ENCODE measurements at regions not wholly inside any gene's neighbourhood (a gene's known extent, or its start where the extent isn't known, plus 50 kb on each side); places are given as distances from the start of the nearest gene placed in this dataset.

DNA sequence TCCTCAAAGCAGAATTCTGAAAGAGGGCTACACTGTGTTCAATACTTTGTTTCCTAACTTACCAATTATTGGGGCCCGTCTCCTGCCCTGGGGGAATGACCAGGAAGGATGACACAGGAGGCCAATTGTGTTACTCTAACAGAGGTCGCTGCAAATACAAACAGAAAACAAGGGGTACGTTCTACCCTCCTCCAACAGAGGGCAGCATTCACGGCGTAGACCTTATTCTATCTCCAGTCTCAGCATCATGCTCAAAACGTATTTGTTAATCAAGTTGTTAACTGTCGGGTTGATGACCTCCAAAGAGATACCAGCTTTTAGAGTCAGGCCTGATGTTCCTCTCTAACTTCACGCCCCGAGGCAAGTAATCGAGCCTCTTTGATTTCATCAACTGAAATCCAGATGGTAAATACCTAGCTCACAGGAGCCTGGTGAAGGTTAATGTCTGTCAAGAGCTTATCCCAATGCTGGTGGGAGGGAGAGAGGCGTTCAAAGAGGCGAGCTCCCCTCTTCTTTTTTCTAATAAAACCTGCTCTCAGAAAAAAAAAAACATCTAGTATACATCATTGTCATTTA, 181.0 kb upstream of the KCNIP4 start:
- H3F3A ChIP-seq (ENCODE audit: low read depth) = no peaks in the 10 kb centered on the region
- no peaks in the 10 kb centered on the region for H3K9me3 ChIP-seq (ENCODE audit: low read depth)
- TF ChIP-seq, protein P1, sequence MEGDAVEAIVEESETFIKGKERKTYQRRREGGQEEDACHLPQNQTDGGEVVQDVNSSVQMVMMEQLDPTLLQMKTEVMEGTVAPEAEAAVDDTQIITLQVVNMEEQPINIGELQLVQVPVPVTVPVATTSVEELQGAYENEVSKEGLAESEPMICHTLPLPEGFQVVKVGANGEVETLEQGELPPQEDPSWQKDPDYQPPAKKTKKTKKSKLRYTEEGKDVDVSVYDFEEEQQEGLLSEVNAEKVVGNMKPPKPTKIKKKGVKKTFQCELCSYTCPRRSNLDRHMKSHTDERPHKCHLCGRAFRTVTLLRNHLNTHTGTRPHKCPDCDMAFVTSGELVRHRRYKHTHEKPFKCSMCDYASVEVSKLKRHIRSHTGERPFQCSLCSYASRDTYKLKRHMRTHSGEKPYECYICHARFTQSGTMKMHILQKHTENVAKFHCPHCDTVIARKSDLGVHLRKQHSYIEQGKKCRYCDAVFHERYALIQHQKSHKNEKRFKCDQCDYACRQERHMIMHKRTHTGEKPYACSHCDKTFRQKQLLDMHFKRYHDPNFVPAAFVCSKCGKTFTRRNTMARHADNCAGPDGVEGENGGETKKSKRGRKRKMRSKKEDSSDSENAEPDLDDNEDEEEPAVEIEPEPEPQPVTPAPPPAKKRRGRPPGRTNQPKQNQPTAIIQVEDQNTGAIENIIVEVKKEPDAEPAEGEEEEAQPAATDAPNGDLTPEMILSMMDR (IDR thresholded peaks at IDR 0.05) = peak; percentile 73
- TF ChIP-seq EZH2 (IDR thresholded peaks at IDR 0.05) = no peak
- no peaks in the 10 kb centered on the region for H4K20me1 ChIP-seq (ENCODE audit: low read depth)
- H3K79me2 ChIP-seq (ENCODE audit: low read depth) = no peaks in the 10 kb centered on the region
- H3K4me1 ChIP-seq = no peaks in the 10 kb centered on the region
- peak; percentile 69 for DNase-seq (ENCODE audit: low spot score)
- H3K27me3 ChIP-seq = no peaks in the 10 kb centered on the region
- Mint-ChIP-seq H3K27ac (no peak overlapping the region), H3K36me3 (no peaks in the 10 kb centered on the region), H3K4me1 (no peaks in the 10 kb centered on the region), H3K27me3 (ENCODE audit: insufficient read depth, low read depth) (no peaks in the 10 kb centered on the region), H3K9me3 (peaks cover 3% of the 10 kb centered on the region), H3K4me3 (no peak overlapping the region)
- H3K9ac ChIP-seq = no peak overlapping the region
- H3K4me3 ChIP-seq = no peak overlapping the region
- H3K4me2 ChIP-seq = no peak overlapping the region
- H2AFZ ChIP-seq (replicated peaks) = peak overlapping the region; percentile 91
- H3K27ac ChIP-seq = no peak overlapping the region
- no peaks in the 10 kb centered on the region for H3K36me3 ChIP-seq

DNA sequence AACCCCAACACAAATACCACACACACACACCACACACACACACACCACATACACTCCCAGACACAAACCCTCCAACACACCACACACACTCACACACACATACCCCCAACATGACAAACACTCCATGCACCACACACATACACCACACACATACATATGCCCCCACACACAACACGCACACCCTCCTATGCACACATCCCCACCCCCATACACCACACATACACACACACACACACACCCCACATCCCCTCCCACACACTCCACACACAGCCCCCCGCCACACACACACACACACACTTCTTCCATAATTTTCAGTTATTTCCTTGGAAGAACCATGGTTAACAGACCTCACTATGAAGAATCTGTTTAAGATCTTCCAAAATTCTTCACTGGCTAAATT, 173.5 kb upstream of the KCNIP4 start:
- H3K9me3 ChIP-seq (ENCODE audit: low read depth) = no peaks in the 10 kb centered on the region

GRCh38 chr4:22115262-22115661, 166.7 kb upstream of the KCNIP4 start:
- Mint-ChIP-seq H3K4me3 (no peak overlapping the region), H3K36me3 (no peaks in the 10 kb centered on the region), H3K4me1 (no peaks in the 10 kb centered on the region), H3K27me3 (ENCODE audit: insufficient read depth, low read depth) (no peaks in the 10 kb centered on the region), H3K9me3 (no peaks in the 10 kb centered on the region), H3K27ac (no peak overlapping the region)
- H2AFZ ChIP-seq (replicated peaks) = no peak overlapping the region
- H3K9ac ChIP-seq = no peak overlapping the region
- H3K79me2 ChIP-seq (ENCODE audit: low read depth) = no peaks in the 10 kb centered on the region
- H4K20me1 ChIP-seq (ENCODE audit: low read depth) = no peaks in the 10 kb centered on the region
- no peaks in the 10 kb centered on the region for H3K9me3 ChIP-seq (ENCODE audit: low read depth)
- H3K4me2 ChIP-seq = no peak overlapping the region
- no peaks in the 10 kb centered on the region for H3K4me1 ChIP-seq
- no peak for DNase-seq (ENCODE audit: low spot score)
- H3K27me3 ChIP-seq = no peaks in the 10 kb centered on the region
- no peaks in the 10 kb centered on the region for H3K36me3 ChIP-seq
- TF ChIP-seq EZH2 (IDR thresholded peaks at IDR 0.05) = no peak
- H3K27ac ChIP-seq = no peak overlapping the region
- H3K4me3 ChIP-seq = no peak overlapping the region
- H3F3A ChIP-seq (ENCODE audit: low read depth) = no peaks in the 10 kb centered on the region

More for the DNA sequence above, 173.5 kb upstream of the KCNIP4 start:
- Mint-ChIP-seq H3K36me3 (no peaks in the 10 kb centered on the region), H3K4me1 (no peaks in the 10 kb centered on the region), H3K9me3 (peaks cover 16% of the 10 kb centered on the region), H3K4me3 (no peak overlapping the region), H3K27ac (no peak overlapping the region), H3K27me3 (ENCODE audit: insufficient read depth, low read depth) (no peaks in the 10 kb centered on the region)
- H3K27ac ChIP-seq = no peak overlapping the region
- no peak for DNase-seq (ENCODE audit: low spot score)
- H4K20me1 ChIP-seq (ENCODE audit: low read depth) = no peaks in the 10 kb centered on the region
- H3K4me3 ChIP-seq = no peak overlapping the region
- H3K9ac ChIP-seq = no peak overlapping the region
- no peaks in the 10 kb centered on the region for H3F3A ChIP-seq (ENCODE audit: low read depth)
- H3K4me2 ChIP-seq = no peak overlapping the region
- no peak overlapping the region for H2AFZ ChIP-seq (replicated peaks)
- H3K4me1 ChIP-seq = no peaks in the 10 kb centered on the region
- no peaks in the 10 kb centered on the region for H3K79me2 ChIP-seq (ENCODE audit: low read depth)
- no peaks in the 10 kb centered on the region for H3K36me3 ChIP-seq
- TF ChIP-seq EZH2 (IDR thresholded peaks at IDR 0.05) (no peak), EZH2phosphoT487 (IDR thresholded peaks at IDR 0.05) (no peak)
- TF ChIP-seq, protein P1 (IDR thresholded peaks at IDR 0.05) = no peak
- no peaks in the 10 kb centered on the region for H3K27me3 ChIP-seq

- no peaks in the 10 kb centered on the region for H3F3A ChIP-seq (ENCODE audit: low read depth)
- no peak overlapping the region for H2AFZ ChIP-seq (replicated peaks)
- no peaks in the 10 kb centered on the region for H3K27me3 ChIP-seq
- TF ChIP-seq EZH2phosphoT487 (IDR thresholded peaks at IDR 0.05) (no peak), EZH2 (IDR thresholded peaks at IDR 0.05) (no peak)
- TF ChIP-seq, protein P1 (IDR thresholded peaks at IDR 0.05) = no peak
- H3K9ac ChIP-seq = no peak overlapping the region
- no peak overlapping the region for H3K27ac ChIP-seq
- H3K4me3 ChIP-seq = no peak overlapping the region
- Mint-ChIP-seq H3K27ac (no peak overlapping the region), H3K4me1 (no peaks in the 10 kb centered on the region), H3K4me3 (no peak overlapping the region), H3K9me3 (peaks cover 1% of the 10 kb centered on the region), H3K27me3 (ENCODE audit: insufficient read depth, low read depth) (no peaks in the 10 kb centered on the region), H3K36me3 (no peaks in the 10 kb centered on the region)
- no peaks in the 10 kb centered on the region for H3K4me1 ChIP-seq
- no peaks in the 10 kb centered on the region for H3K79me2 ChIP-seq (ENCODE audit: low read depth)
- no peak overlapping the region for H3K4me2 ChIP-seq
- no peaks in the 10 kb centered on the region for H3K36me3 ChIP-seq
- no peak for DNase-seq (ENCODE audit: low spot score)
- H3K9me3 ChIP-seq (ENCODE audit: low read depth) = no peaks in the 10 kb centered on the region
- H4K20me1 ChIP-seq (ENCODE audit: low read depth) = no peaks in the 10 kb centered on the region
Measured at GRCh38 chr4:22103768-22104167, 155.2 kb upstream of the KCNIP4 start.

All from neural progenitor cell (in vitro differentiated cells).